OCI-LY7 (cell line): ENCODE measurements at regions not wholly inside any gene's neighbourhood (a gene's known extent, or its start where the extent isn't known, plus 50 kb on each side); places are given as distances from the start of the nearest gene placed in this dataset.
"Not testable (repeated sequence)": the region's sequence is repeated elsewhere in the genome, so short reads cannot be mapped to it uniquely, and the experiment has no call there.

Experiments
- BruUV-seq: library from RNA; stranded (reverse); fragments of 400-500 nt; replicated peaks from 2 replicates; lab custom pipeline; 2021; lab: Mats Ljungman, UMichigan
- CTCF ChIA-PET: fragments of 300-600 bp; sonication (Branson Sonifier 250); formaldehyde crosslinking; loops from one replicate; lab custom pipeline; 2022; ENCODE audit warnings: antibody characterized with exemption; ENCODE audit not compliant: unreplicated experiment; lab: Charles Lee
- POLR2A ChIA-PET: fragments of 300-600 bp; sonication (Branson Sonifier 250); formaldehyde crosslinking; loops from one replicate; lab custom pipeline; 2022; ENCODE audit warnings: antibody characterized with exemption; lab: Charles Lee
- DNase-seq: peaks from one replicate; pipeline ENCODE4 v3.0.0-alpha.2; 2015; ENCODE audit warnings: low spot score
- H2AFZ ChIP-seq: fragments of 200-600 bp; sonication (generic), shearing (Covaris generic); 2 replicates; pipeline ENCODE4 v1.6.1; 2014; ENCODE audit warnings: mild to moderate bottlenecking, antibody characterized with exemption, low read length, moderate library complexity
- H3K27ac ChIP-seq: fragments of 200-600 bp; sonication (generic); 2 replicates; pipeline ENCODE4 v1.5.1; 2014; ENCODE audit warnings: mixed run types, low read depth, mild to moderate bottlenecking, moderate library complexity, low read length, inconsistent platforms; ENCODE audit not compliant: poor library complexity, severe bottlenecking
- H3K36me3 ChIP-seq: fragments of 200-600 bp; sonication (generic); 2 replicates; pipeline ENCODE4 v1.6.1; 2014; ENCODE audit warnings: mild to moderate bottlenecking, antibody characterized with exemption, low read length, moderate library complexity, mixed read lengths; ENCODE audit not compliant: insufficient read depth
- H3K4me1 ChIP-seq: fragments of 200-600 bp; sonication (generic); 2 replicates; pipeline ENCODE4 v1.5.1; 2014; ENCODE audit warnings: mild to moderate bottlenecking, low read length; ENCODE audit not compliant: insufficient read depth, poor library complexity, severe bottlenecking
- H3K4me2 ChIP-seq: fragments of 200-600 bp; sonication (generic); 2 replicates; pipeline ENCODE4 v1.6.1; 2014; ENCODE audit warnings: mild to moderate bottlenecking, low read length
- H3K4me3 ChIP-seq: fragments of 200-600 bp; sonication (generic); 2 replicates; pipeline ENCODE4 v1.5.1; 2014; ENCODE audit warnings: mild to moderate bottlenecking, low read depth, low read length; ENCODE audit not compliant: poor library complexity, severe bottlenecking
- H3K79me2 ChIP-seq: fragments of 200-600 bp; sonication (generic); 2 replicates; pipeline ENCODE4 v1.6.1; 2016; ENCODE audit warnings: low read depth, mild to moderate bottlenecking, low read length, moderate library complexity, mixed read lengths; ENCODE audit not compliant: insufficient read depth
- H3K9me2 ChIP-seq: fragments of 200-600 bp; sonication (generic); 2 replicates; pipeline ENCODE4 v1.6.1; 2016; ENCODE audit warnings: mild to moderate bottlenecking, low read length, mixed read lengths; ENCODE audit not compliant: insufficient read depth
- H3K9me3 ChIP-seq: fragments of 200-600 bp; sonication (generic); 2 replicates; pipeline ENCODE4 v1.6.1; 2014; ENCODE audit warnings: mild to moderate bottlenecking, mixed run types, low read length, mixed read lengths
- H4K20me1 ChIP-seq: fragments of 200-600 bp; sonication (generic); 2 replicates; pipeline ENCODE4 v1.6.1; 2014; ENCODE audit warnings: mild to moderate bottlenecking, antibody characterized with exemption, low read length, moderate library complexity, mixed read lengths; ENCODE audit not compliant: insufficient read depth
- EZH2phosphoT487 ChIP-seq: fragments of 200-600 bp; sonication (generic); IDR thresholded peaks from 2 replicates; pipeline ENCODE4 v1.6.1; 2018; ENCODE audit warnings: low read depth, borderline replicate concordance, mild to moderate bottlenecking, mixed run types, antibody characterized with exemption, low read length, moderate library complexity, mixed read lengths
- intact Hi-C: fragments of 100-400 bp; cut with micrococcal nuclease; formaldehyde crosslinking; loops from one replicate; pipeline ENCODE4 v1.10.0; 2022; ENCODE audit not compliant: unreplicated experiment
- TF ChIP-seq, protein P1 (sequence below): fragments of 200-600 bp; sonication (generic); conservative IDR thresholded peaks from 2 replicates; pipeline ENCODE4 v1.5.1; 2014; ENCODE audit warnings: mild to moderate bottlenecking, antibody characterized with exemption, low read length, moderate library complexity, mixed read lengths

GRCh38 chr5:108560581-108560980 lies 178.7 kb upstream of the FBXL17 start:
- no peak for DNase-seq
- Histone ChIP-seq H3K9me2 (no peaks in the 10 kb centered on the region), H3K79me2 (no peaks in the 10 kb centered on the region), H4K20me1 (no peaks in the 10 kb centered on the region), H3K36me3 (no peaks in the 10 kb centered on the region), H3K9me3 (no peaks in the 10 kb centered on the region), H3K4me1 (no peaks in the 10 kb centered on the region), H3K4me2 (no peak overlapping the region), H2AFZ (no peak overlapping the region), H3K27ac (no peak overlapping the region), H3K4me3 (no peak overlapping the region)
- POLR2A ChIA-PET: no interaction called here
- no peak for TF ChIP-seq EZH2phosphoT487
- TF ChIP-seq, protein P1, sequence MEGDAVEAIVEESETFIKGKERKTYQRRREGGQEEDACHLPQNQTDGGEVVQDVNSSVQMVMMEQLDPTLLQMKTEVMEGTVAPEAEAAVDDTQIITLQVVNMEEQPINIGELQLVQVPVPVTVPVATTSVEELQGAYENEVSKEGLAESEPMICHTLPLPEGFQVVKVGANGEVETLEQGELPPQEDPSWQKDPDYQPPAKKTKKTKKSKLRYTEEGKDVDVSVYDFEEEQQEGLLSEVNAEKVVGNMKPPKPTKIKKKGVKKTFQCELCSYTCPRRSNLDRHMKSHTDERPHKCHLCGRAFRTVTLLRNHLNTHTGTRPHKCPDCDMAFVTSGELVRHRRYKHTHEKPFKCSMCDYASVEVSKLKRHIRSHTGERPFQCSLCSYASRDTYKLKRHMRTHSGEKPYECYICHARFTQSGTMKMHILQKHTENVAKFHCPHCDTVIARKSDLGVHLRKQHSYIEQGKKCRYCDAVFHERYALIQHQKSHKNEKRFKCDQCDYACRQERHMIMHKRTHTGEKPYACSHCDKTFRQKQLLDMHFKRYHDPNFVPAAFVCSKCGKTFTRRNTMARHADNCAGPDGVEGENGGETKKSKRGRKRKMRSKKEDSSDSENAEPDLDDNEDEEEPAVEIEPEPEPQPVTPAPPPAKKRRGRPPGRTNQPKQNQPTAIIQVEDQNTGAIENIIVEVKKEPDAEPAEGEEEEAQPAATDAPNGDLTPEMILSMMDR: no peak
- intact Hi-C loops: no loop called here
- no TSS peak for BruUV-seq
- CTCF ChIA-PET: no interaction called here

- DNase-seq: no peak
- ChIA-PET CTCF (no interaction called here), POLR2A (no interaction called here)
- Histone ChIP-seq H3K4me2 (no peak overlapping the region), H3K9me3 (no peaks in the 10 kb centered on the region), H3K9me2 (no peaks in the 10 kb centered on the region), H3K4me1 (no peaks in the 10 kb centered on the region), H3K36me3 (no peaks in the 10 kb centered on the region), H3K27ac (no peak overlapping the region), H3K79me2 (no peaks in the 10 kb centered on the region), H2AFZ (no peak overlapping the region), H3K4me3 (no peak overlapping the region), H4K20me1 (no peaks in the 10 kb centered on the region)
- TF ChIP-seq EZH2phosphoT487: no peak
- TF ChIP-seq, protein P1: no peak
- intact Hi-C loops: no loop called here
- no TSS peak for BruUV-seq
Measured at GRCh38 chr5:108560166-108560565, 178.3 kb upstream of the FBXL17 start.

DNA sequence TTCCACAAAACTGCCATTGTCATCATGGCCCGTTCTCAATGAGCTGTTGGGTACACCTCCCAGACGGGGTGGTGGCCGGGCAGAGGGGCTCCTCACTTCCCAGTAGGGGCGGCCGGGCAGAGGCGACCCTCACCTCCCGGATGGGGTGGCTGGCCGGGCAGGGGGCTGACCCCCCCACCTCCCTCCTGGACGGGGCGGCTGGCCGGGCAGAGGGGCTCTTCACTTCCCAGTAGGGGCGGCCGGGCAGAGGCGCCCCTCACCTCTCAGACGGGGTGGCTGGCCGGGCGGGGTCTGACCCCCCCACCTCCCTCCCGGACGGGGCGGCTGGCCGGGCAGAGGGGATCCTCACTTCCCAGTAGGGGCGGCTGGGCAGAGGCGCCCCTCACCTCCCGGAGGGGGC lies 176.9 kb upstream of the FBXL17 start:
- H3K9me2 ChIP-seq, DNase-seq, H3K4me2 ChIP-seq, intact Hi-C loops, H2AFZ ChIP-seq, CTCF ChIA-PET, H3K36me3 ChIP-seq, H3K4me1 ChIP-seq, H3K27ac ChIP-seq, BruUV-seq, H3K9me3 ChIP-seq, H3K79me2 ChIP-seq, POLR2A ChIA-PET, H3K4me3 ChIP-seq, H4K20me1 ChIP-seq: not testable (repeated sequence)

GRCh38 chr5:108558142-108558541 lies 176.2 kb upstream of the FBXL17 start:
- DNase-seq, POLR2A ChIA-PET: not testable (repeated sequence)

More at GRCh38 chr5:108558142-108558541, 176.2 kb upstream of the FBXL17 start:
- intact Hi-C loops, H3K27ac ChIP-seq, H3K9me3 ChIP-seq, H2AFZ ChIP-seq, H3K4me3 ChIP-seq, H3K9me2 ChIP-seq, H3K4me2 ChIP-seq, H3K79me2 ChIP-seq, H3K36me3 ChIP-seq, H3K4me1 ChIP-seq, CTCF ChIA-PET, BruUV-seq, H4K20me1 ChIP-seq: not testable (repeated sequence)
